ENCODE measurements at regions not wholly inside any gene's neighbourhood (a gene's known extent, or its start where the extent isn't known, plus 50 kb on each side); places are given as distances from the start of the nearest gene placed in this dataset.

DNA sequence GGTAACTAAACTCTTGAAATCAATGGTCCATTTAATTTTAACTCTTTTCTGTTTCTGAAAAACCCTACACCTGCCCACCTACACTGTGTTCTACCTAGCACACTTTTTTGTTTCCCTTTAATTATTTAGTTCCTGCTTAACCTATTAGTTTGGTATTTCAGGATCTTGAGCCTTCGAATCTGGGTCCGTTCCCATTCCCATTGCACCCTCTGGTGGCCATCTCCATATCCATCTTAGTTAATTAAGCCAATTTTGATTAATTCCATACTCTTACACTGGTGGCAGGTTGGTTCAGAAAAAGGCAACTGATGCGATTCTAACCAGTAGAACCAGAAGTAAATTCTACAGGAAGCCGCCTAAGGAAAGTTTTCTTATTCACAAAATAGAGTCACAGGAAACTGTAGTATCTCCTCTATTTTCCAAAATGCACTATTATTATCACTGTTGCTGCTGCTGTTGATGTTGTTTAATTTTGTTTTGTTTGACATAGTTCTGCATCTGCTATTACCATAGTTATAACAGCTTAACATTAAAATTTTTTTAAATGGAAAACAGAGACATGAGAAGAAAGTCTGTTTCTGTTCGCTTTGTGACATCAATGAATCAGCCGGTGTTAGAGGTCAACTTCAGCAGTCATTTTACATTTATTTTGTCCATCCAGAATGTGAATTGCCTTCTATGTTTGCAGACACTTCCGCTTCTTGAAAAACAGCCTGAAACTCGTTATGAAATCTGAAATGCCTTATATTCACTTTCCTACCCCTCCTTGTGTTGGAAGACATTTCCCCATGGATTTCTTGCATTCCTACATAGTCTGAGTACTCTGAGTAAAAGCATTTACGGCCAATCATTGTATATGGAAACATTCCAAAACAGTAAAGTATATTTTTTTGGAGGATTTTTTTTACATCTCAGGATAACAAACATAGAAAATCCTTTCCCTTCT lies 115.5 kb upstream of the NCAM2 start:
- TF ChIP-seq EZH2 (optimal IDR thresholded peaks at IDR 0.05; ENCODE audit: low read depth, low read length): no peak
- TF ChIP-seq, protein P1, sequence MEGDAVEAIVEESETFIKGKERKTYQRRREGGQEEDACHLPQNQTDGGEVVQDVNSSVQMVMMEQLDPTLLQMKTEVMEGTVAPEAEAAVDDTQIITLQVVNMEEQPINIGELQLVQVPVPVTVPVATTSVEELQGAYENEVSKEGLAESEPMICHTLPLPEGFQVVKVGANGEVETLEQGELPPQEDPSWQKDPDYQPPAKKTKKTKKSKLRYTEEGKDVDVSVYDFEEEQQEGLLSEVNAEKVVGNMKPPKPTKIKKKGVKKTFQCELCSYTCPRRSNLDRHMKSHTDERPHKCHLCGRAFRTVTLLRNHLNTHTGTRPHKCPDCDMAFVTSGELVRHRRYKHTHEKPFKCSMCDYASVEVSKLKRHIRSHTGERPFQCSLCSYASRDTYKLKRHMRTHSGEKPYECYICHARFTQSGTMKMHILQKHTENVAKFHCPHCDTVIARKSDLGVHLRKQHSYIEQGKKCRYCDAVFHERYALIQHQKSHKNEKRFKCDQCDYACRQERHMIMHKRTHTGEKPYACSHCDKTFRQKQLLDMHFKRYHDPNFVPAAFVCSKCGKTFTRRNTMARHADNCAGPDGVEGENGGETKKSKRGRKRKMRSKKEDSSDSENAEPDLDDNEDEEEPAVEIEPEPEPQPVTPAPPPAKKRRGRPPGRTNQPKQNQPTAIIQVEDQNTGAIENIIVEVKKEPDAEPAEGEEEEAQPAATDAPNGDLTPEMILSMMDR (IDR thresholded peaks at IDR 0.05; ENCODE audit: low read length): peak; percentile 71
- H3K9me2 ChIP-seq (replicated peaks; ENCODE audit: insufficient read depth, low read length): no peaks in the 10 kb centered on the region
- H3K79me2 ChIP-seq (ENCODE audit: low read length): no peaks in the 10 kb centered on the region
- H3F3A ChIP-seq (ENCODE audit: insufficient read depth, low read length): no peaks in the 10 kb centered on the region
- H3K27ac ChIP-seq (ENCODE audit: low read length): no peak overlapping the region
- no peaks in the 10 kb centered on the region for H3K4me1 ChIP-seq (ENCODE audit: low read length)
- no peaks in the 10 kb centered on the region for H3K36me3 ChIP-seq (replicated peaks; ENCODE audit: insufficient read depth, low read length)
- H3K9me3 ChIP-seq (replicated peaks; ENCODE audit: insufficient read depth, low read length): no peaks in the 10 kb centered on the region
- peak; percentile 44 for DNase-seq
- no peaks in the 10 kb centered on the region for H3K27me3 ChIP-seq (replicated peaks; ENCODE audit: insufficient read depth, low read length)
- H3K4me3 ChIP-seq (ENCODE audit: low read length): no peak overlapping the region
- H4K20me1 ChIP-seq (ENCODE audit: insufficient read depth, low read length): no peaks in the 10 kb centered on the region
- H3K9ac ChIP-seq (ENCODE audit: low read length): no peak overlapping the region
- H3K4me2 ChIP-seq (ENCODE audit: low read depth, low read length): no peak overlapping the region
- H2AFZ ChIP-seq (ENCODE audit: low read length): no peak overlapping the region

DNA sequence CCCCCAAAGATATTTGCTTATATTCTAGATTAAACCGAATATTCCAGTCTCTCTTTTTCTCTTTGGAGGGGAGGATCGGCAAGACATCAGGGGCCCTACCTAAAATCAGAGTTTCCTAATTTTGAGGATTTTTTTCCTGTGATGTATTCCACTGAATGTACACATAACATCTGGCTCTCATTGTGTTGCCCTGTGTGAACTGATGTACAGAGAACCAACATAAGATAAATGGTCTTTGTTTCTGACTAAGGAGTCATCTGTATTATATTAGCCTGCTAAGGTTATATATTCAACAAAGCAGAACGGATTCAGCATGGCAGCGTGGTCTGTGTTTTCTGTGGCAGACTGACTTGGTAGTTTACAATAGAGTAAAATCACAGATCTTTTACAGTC lies 114.8 kb upstream of the NCAM2 start:
- Histone ChIP-seq H4K20me1 (ENCODE audit: insufficient read depth, low read length) (no peaks in the 10 kb centered on the region), H2AFZ (ENCODE audit: low read length) (no peak overlapping the region), H3K27me3 (replicated peaks; ENCODE audit: insufficient read depth, low read length) (no peaks in the 10 kb centered on the region), H3K36me3 (replicated peaks; ENCODE audit: insufficient read depth, low read length) (no peaks in the 10 kb centered on the region), H3F3A (ENCODE audit: insufficient read depth, low read length) (no peaks in the 10 kb centered on the region), H3K4me3 (ENCODE audit: low read length) (no peak overlapping the region), H3K9me2 (replicated peaks; ENCODE audit: insufficient read depth, low read length) (no peaks in the 10 kb centered on the region), H3K9me3 (replicated peaks; ENCODE audit: insufficient read depth, low read length) (no peaks in the 10 kb centered on the region), H3K4me1 (ENCODE audit: low read length) (no peaks in the 10 kb centered on the region), H3K4me2 (ENCODE audit: low read depth, low read length) (no peak overlapping the region), H3K9ac (ENCODE audit: low read length) (no peak overlapping the region), H3K27ac (ENCODE audit: low read length) (no peak overlapping the region), H3K79me2 (ENCODE audit: low read length) (no peaks in the 10 kb centered on the region)
- no peak for DNase-seq
- TF ChIP-seq EZH2phosphoT487 (IDR thresholded peaks at IDR 0.05; ENCODE audit: low read length) (no peak), EZH2 (optimal IDR thresholded peaks at IDR 0.05; ENCODE audit: low read depth, low read length) (no peak)
- TF ChIP-seq, protein P1 (IDR thresholded peaks at IDR 0.05; ENCODE audit: low read length): no peak

DNA sequence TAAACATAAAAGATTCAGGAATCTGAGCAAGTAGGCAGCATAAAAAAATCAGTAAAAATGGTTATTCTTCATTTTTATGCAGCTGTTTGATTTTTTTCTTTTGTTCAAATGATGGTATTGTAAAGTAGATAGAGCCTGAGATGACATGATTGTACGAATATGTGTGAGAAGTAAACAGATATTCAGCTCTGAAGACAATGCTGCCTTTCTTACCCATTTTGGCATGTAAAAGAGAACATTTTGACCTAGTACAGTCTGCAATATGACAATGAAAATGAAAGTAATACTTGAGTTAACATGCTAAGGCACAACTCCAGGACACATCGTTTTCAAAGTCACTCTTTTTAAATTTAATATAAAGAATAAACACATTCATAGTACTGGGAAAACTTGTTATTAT lies 95.7 kb upstream of the NCAM2 start:
- H2AFZ ChIP-seq (ENCODE audit: low read length): peak overlapping the region; percentile 36
- H3K27ac ChIP-seq (ENCODE audit: low read length): no peak overlapping the region
- H3K36me3 ChIP-seq (replicated peaks; ENCODE audit: insufficient read depth, low read length): no peaks in the 10 kb centered on the region

More for the DNA sequence above, 95.7 kb upstream of the NCAM2 start:
- Histone ChIP-seq H3K9me2 (replicated peaks; ENCODE audit: insufficient read depth, low read length) (no peaks in the 10 kb centered on the region), H3K9ac (ENCODE audit: low read length) (no peak overlapping the region), H3F3A (ENCODE audit: insufficient read depth, low read length) (no peaks in the 10 kb centered on the region), H3K4me1 (ENCODE audit: low read length) (no peaks in the 10 kb centered on the region), H3K4me2 (ENCODE audit: low read depth, low read length) (peak overlapping the region; percentile 41; the same call in 1 of the 2 replicates), H4K20me1 (ENCODE audit: insufficient read depth, low read length) (no peaks in the 10 kb centered on the region), H3K9me3 (replicated peaks; ENCODE audit: insufficient read depth, low read length) (no peaks in the 10 kb centered on the region), H3K27me3 (replicated peaks; ENCODE audit: insufficient read depth, low read length) (no peaks in the 10 kb centered on the region), H3K4me3 (ENCODE audit: low read length) (no peak overlapping the region), H3K79me2 (ENCODE audit: low read length) (no peaks in the 10 kb centered on the region)
- TF ChIP-seq EZH2phosphoT487 (IDR thresholded peaks at IDR 0.05; ENCODE audit: low read length) (no peak), EZH2 (optimal IDR thresholded peaks at IDR 0.05; ENCODE audit: low read depth, low read length) (no peak)
- TF ChIP-seq, protein P1 (IDR thresholded peaks at IDR 0.05; ENCODE audit: low read length): no peak
- peak; percentile 49 for DNase-seq

Data from MM.1S (cell line).